Ramos (cell line): ENCODE measurements at regions not wholly inside any gene's neighbourhood (a gene's known extent, or its start where the extent isn't known, plus 50 kb on each side); places are given as distances from the start of the nearest gene placed in this dataset.

Experiments used
- in situ Hi-C: fragments of 300-500 bp; cut with MboI; formaldehyde crosslinking; loops from one replicate; pipeline ENCODE4 v1.14.3; 2022; ENCODE audit warnings: low sequenced_read_pairs; ENCODE audit not compliant: unreplicated experiment

DNA sequence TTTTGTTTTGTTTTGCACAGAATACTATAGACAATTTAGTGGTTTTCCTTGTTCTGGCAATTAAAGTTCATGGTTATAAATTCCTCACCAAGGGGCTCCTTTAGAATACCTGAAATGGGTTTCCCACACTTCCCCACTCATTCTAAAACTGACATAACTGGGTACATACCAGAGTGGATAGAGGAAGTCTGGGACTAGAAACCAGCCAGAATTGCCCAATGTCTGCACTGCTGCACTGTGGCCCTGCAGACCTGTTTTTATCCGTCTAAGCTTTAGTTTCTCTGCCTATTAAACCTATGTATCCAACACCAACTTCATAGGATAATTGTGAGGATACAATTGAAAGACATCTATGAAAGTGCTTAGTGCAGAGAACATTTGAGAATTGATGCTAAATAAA lies 498.6 kb downstream of the KCTD12 start:
- in situ Hi-C loops, result no loop called here

DNA sequence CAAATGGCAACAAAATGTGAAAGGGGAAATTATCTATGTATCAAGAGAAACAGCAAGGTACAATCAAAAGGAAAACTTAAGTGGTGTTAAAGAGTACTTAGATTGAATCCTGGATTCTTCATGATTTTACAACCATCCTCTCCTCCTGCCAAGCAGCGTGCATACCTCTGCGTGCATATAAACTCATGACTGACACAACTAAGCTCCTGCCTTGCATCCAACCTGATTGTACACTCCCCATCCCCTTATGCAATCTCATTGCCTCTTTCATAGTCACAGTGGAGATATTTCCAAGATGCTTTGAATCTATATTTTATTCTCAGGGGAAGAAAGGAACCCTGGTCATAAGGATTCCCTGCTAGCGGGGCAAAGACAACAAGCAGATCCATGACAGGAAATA lies 499.9 kb downstream of the KCTD12 start:
- in situ Hi-C loops, result no loop called here

DNA sequence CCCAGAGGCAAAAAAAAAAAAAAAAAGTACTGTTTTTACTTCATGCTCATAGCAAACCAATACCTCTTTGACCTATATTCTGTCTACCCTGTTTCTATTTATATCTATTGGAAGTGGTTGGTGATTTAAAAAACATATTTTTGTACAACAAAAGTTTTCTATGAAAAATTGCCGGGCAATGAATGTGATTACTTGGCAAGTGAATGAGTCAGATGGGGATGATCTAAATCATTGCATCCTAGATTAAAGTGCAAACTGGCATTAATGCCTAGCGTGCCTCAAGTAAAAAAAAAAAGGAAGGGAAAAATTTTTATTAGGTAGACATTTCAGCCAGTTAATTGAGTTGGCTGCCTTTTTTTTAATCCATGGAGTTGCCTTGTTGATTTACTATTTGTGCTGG lies 500.6 kb downstream of the KCTD12 start:
- in situ Hi-C loops, result no loop called here

DNA sequence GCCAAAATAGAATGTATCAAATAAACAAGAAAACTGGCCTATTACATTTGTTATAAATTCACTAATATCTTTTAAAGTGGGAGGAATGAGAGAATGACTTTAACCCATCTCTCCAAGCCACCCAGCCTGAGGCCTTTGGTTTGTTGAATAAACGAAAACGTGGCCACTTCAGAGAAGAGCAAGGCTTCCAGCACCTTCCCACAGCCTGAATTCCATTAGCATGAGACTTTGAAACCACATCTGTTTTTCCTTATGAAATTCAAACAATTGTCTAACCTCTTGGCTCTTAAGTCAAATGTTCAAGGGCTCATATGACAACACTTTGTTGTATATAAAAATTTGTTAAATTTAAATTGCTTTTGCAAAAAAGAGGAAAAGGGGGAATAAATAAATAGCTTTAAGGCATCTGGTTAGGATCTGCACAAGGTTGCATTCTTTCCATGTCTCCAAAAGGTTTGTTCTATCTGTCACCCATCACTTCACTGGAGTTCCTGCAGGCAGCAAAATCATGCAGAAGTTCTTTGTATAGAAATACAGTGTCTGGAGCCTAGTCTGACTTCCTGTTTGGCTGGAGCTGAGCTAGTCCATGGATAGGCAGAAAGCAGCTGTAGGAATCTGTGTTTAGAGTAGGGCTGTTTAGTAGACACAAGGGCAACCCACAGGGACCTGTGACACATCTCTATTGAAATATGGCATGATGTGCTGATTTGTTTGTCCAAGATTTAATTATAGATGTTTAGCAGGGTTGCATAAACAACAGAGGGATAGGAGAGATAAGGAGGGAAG lies 502.3 kb downstream of the KCTD12 start:
- in situ Hi-C loops, result no loop called here

DNA sequence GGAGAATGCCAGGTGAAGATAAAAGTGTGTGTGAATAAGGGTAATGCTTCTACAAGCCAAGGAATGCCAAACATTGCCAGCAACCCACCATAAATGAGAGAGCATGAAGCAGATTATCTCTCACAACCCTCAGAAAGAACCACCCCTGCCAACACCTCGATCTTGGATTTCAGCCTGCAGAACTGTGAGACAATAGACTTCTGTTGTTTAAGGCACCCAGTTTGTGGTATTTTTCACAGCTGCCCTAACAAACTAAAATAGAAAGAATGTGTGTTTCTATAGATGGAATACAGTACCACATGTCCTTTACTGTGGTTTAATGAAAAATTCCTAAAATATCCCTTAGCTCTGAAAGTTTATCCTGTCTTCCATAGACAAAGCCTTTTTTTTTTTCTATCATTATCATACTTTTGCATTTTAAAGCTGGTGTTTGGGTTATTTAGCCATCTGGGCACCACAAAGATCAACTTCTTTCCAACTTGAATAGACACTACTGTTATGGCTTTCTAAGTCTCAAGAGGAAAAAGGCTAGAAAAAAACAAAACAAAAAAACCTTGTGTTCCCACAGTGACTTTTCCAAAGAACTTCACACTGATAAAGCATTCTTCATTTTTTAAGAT lies 505.6 kb downstream of the KCTD12 start:
- in situ Hi-C loops, result no loop called here

DNA sequence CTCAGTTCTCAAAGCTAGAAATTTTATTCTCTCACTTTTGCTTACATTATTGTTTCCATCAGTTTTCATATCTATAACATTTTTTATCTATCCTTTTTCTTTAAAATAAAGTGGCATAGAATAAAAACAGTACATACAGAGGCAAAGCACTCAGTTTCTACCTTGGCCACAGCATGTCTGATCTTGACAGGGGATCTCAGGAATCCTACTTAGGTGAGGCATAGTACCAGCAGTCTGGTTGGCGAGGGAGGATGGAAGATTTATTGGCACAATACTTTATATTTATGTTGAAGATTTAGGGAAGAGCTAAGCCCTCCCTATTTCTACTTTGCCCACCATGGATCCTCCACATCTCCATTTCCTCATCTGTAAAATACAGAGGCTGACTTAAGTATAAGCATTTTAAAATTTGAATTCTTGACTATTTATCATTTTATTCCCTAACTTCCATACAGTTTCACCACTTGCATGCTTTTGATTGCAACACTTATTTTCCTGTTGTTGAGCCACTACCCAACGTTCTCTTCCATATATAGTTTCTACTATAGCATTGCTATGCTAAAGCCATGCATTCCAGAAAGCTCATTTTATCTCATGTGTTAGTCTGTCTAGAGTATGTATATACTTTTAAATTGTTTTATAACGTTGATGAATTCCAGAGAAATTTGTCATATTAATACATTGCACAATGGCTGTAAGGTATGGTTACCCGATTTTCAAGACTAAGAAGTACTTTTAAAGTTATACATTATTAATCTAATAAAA lies 506.7 kb downstream of the KCTD12 start:
- in situ Hi-C loops, result no loop called here

DNA sequence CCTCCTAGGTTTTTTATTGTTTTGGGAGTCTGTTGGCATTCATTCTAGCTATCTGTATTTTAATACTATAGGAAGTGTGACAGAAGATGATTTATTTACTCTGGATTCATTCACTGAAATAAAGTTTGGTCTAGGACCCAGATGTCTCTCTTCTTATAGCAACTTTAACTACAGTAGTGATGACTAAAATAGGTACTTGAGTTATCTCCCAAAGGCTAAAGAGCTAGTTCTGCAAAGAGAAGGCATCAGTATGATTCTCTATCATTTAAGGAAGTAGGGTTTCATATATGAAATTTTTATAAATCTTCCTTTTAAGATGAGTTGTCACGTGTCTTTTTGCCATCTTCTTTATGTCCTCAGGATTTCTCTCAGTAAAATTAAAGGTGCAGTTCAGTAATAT lies 507.4 kb downstream of the KCTD12 start:
- in situ Hi-C loops, result no loop called here

DNA sequence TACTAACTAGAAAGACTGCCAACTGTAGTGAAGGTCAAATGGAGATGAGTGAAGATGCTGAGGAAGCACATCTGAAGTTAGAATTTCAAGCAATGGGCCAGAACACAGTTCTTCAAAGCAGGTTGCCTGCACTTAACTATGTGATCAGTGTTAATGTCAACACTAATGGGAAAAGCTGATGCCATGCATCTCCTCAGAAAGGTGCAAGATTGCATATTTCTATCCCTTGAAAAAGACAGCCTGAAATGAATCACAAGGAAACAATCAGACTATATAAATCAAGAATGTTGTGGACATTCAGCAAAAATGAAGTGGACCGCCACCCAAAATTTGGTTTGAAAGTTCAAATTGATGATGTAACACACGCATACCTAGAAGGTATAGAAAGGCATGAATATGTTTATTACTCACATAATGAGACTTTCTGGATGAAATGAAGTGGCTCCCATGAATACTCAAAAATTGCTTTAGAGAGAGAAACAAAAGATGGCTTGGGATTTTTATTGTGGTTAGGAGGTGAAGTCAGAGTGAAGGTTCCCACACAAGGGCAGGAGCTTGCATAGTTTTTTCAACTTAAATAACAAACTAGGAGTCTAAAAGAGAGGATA lies 522.4 kb downstream of the KCTD12 start:
- in situ Hi-C loops, result no loop called here

DNA sequence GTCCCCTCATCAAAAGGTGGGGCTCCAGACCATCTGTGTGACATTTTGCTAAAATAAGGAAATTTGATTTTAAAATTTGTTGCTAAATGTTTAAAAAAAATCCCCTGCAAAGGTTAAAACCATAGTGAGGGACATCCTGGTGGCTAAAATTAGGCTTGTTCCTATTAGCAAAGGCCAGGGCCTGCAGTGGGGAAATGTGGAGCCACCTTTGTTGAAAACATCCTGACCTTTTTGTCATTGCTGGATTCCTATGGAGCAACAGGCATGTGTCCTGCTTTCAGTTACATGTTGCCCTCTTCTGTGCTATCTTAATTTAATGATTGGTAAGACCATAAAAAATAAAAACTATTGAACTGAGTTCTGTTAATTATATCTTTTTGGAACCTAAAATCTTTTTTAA lies 524.3 kb downstream of the KCTD12 start:
- in situ Hi-C loops, result no loop called here

DNA sequence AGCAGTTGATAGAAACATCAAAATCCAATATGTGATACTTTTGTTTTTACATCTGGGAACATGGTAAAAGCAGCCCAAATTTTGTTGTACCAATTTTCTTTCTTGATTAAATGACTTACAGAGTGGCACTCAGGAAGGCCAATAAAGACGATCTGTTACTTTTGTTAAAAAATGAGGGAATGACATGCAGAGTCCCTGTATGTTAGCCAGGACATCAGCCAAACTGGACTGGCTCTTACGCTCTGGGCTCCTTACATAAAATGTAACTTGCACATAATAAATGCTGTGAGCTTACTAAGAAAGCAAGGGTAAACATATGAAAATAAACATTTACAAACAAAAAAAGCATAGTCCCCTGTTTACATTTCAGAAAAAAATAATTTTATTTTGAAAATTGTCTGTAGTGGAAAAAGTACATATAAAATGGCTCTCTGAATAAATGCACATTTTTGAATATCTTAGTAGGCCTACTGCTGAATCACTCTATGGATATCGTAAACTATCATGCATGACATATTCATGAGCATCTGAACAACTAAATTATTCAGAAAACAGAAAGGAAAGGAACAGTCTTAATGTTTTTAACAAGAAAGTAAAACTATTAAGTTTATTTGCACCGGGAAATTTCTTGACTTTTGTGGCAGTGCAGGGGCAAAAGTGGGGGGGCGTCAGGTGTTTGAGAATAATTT lies 534.5 kb downstream of the KCTD12 start:
- in situ Hi-C loops, result no loop called here

DNA sequence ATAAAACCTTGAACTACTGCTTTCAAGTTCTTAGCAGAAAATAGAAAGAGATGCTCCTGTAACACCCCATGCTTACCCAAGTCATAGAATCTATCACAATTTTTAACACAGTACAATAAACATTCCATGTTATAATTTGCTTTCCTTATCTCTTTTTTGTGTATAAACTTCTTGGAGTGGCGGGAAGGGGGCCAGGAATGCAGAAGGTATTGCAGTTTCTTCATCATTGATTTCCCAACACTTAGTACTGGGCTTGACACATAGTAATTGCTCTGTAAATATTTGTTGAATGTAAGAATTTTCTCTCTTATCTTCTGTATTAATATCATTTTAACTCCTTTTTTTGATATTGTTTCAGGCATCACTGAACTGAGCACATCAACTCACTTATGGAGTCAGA lies 535.8 kb downstream of the KCTD12 start:
- in situ Hi-C loops, result no loop called here

DNA sequence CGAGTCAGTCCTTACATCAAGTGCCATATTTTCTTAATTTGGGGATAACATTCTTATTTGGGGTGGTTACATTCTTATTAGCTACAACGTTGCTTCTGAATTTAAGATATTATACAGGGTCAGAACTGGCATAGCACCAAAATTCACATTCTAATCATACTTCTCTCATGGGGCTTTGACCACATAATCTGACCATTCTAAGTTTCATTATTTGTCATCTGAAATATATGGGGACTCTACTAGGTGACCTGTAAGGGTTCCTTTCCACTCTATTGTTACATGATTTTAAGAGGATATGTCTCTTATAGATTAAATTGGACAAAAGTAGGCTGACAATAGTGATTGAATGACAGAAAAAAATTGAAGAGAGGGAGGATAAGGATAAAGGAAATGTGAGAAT lies 536.5 kb downstream of the KCTD12 start:
- in situ Hi-C loops, result no loop called here

DNA sequence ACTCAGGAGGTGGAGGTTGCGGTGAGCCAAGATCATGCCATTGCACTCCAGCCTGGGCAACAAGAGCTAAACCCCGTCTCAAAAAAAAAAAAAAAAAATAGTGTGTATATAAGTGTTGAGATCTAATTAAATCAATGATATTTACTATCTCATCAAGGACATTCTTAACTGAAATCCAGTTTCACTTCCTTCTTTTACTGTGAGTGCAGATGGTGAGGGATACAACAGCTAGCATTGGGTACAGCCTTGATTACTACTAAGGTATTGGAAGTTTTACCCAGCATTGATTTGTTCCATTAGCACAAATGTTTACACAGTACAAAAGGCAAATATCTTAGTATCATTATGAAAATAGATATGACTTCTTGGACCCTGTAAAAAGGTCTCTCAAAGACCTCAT lies 546.6 kb downstream of the KCTD12 start:
- in situ Hi-C loops, result no loop called here

DNA sequence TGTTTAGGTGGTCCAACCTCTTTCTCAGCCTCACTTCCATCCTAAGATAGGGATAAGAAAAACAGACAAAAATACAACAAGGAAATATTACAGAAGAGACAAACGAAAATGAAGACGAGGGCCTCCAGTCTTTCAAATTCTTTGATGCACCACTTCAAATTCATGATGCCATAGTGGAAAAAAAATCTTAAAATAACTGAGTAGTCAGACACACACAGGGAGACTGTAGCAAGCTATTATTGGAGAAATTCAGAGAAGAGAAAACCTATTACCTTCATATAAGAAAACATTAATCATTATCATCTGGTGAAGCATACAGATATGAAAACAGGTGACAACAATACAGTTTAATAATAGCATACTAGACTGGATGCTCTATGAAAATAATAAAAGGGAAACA lies 548.2 kb downstream of the KCTD12 start:
- in situ Hi-C loops, result no loop called here

DNA sequence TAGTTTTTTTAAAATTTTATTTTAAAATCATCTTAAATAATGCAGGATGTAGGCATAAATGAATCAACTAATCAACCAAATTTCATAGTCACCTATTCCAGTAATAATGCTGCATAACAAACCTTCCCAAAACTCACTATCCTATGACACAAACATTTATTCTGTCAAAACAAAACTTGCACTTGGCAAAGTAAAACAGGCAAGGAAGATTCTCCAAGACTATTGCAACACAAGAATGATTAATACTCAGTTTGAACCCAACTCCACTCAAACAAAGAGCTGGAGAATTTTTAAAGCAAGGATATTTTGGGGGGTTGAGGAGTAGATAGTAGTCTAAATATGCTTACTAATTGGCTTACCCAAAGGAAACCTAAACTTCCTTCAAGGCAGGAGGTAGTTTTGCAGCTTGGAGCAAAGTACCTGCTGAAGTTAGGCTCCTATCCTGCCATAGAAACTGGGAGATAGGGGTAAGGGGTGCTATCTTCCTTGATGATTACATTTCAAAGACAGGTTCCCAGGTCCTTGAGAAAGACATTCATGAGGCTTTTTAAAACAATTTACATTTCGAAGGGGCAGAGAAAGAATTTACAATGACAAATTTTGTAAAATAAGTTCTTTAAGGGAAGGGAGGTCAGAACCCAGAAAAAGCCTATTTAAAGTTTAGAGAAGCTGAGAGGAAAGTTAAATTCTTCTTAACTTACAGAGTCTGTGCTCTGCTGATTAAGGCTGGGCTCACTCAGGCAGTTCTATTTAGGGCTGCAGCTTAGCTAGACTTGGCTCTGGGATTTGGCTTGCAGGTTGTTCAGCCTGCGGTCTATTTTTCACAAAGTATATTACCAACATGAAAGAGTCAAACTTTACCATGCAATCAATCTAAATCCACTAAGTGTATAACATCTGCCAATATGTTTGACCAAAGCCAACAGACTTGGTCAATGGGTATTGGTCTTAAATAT lies 549.0 kb downstream of the KCTD12 start:
- in situ Hi-C loops, result no loop called here

DNA sequence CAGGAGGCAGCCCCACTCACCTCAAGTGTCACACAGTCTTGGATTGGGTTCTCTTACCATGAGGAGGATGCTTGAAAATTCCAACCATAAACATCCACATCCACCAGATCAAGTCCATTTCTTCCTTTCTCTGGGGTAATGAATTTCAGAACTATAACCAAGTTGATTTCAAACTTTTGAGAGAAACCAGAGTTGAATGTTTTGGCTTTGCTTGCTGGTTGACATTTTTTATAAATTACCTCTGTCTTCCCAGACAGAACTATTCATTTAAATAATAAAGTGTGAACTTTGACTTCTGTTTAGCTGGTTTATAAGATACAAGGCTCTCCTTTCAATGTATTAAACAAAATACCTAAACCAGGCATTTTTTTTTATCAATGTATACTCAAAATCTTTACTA lies 550.7 kb downstream of the KCTD12 start:
- in situ Hi-C loops, result no loop called here

DNA sequence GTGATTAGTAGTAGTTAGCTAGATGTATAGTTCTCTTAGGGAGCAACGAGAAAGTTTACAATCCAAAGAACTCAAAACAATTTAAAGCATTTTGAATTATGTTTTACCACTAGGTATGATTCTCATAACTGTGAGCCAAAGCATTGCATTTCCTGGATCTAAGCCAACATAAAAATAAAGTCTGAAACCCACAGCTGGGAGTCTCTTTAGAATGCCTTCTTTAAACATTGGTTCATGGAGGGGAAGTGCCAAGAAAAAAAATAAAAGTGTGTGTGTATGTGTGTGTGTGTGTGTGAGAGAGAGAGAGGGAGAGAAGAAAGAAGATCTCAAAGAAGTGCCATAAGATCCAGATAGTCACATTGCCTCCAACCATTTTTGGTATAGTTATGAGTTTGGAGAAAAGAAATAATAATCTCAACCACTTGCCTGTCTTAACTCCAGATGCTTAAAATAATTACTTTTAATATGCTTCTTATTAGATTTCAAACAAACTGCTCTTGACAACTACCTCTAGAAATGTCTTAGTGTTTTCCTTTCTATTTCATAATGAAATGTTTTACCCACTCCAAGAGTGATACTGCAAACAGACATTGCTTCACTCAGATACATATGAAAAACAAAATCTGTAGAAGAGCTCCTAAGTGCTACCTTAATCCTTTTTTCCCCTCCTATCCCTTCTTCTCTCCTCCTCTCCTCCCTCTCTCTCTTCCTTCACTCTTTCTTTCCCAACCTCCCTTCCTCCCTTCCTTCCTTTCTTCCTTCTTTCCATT lies 554.1 kb downstream of the KCTD12 start:
- in situ Hi-C loops, result no loop called here

DNA sequence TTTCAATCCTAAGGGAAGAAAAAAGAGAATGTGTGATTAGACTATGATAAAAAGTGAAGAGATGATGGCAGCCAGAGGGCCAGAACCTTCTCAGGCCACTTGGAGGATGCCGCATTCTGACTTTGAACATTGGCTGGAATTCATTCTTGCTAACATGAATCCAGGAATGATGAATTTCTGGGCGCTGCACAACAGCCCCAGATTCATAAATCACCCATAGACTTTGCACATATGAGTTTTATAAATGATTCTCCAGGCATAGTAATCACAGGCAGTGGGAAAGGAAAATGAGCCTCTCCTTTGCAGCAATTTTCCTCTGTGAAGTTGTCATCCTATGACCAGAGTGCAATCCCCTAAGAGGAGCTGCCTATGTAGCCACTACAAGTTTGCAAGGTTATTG lies 555.4 kb downstream of the KCTD12 start:
- in situ Hi-C loops, result no loop called here
